T-helper 1 cell (primary cell): ENCODE measurements at regions not wholly inside any gene's neighbourhood (a gene's known extent, or its start where the extent isn't known, plus 50 kb on each side); places are given as distances from the start of the nearest gene placed in this dataset.

Experiments
- DNase-seq, 5 donors: peaks; one replicate each; pipeline ENCODE4 v3.0.0-alpha.2; 2012 to 2020

- DNase-seq, result no peak
Observed at GRCh38 chr7:85565276-85565675, 378.4 kb upstream of the SEMA3D start.

GRCh38 chr7:85564861-85565260 lies 378.0 kb upstream of the SEMA3D start:
- no peak for DNase-seq

GRCh38 chr7:85561706-85562105 lies 374.9 kb upstream of the SEMA3D start:
- DNase-seq, result no peak

- DNase-seq, result peak in 1 of 5 donors; percentile 12
Observed at GRCh38 chr7:85554236-85555178, 367.7 kb upstream of the SEMA3D start.

GRCh38 chr7:85535974-85536729 lies 349.3 kb upstream of the SEMA3D start:
- DNase-seq, result no peak

GRCh38 chr7:85529831-85530230 lies 343.0 kb upstream of the SEMA3D start:
- DNase-seq, result no peak

GRCh38 chr7:85529201-85529600 lies 342.3 kb upstream of the SEMA3D start:
- DNase-seq, result no peak

GRCh38 chr7:85528581-85528980 lies 341.7 kb upstream of the SEMA3D start:
- DNase-seq, result no peak

GRCh38 chr7:85525676-85526075 lies 338.8 kb upstream of the SEMA3D start:
- no peak for DNase-seq

- DNase-seq, result no peak
Observed at GRCh38 chr7:85522070-85522469, 335.2 kb upstream of the SEMA3D start.

- no peak for DNase-seq
Observed at GRCh38 chr7:85521108-85521694, 334.3 kb upstream of the SEMA3D start.

- no peak for DNase-seq
Observed at GRCh38 chr7:85520175-85520574, 333.3 kb upstream of the SEMA3D start.

- no peak for DNase-seq
Observed at GRCh38 chr7:85516675-85517074, 329.8 kb upstream of the SEMA3D start.

GRCh38 chr7:85512790-85513189 lies 325.9 kb upstream of the SEMA3D start:
- DNase-seq, result no peak

GRCh38 chr7:85510287-85510686 lies 323.4 kb upstream of the SEMA3D start:
- no peak for DNase-seq

GRCh38 chr7:85509476-85509875 lies 322.6 kb upstream of the SEMA3D start:
- no peak for DNase-seq

GRCh38 chr7:85508642-85509410 lies 322.0 kb upstream of the SEMA3D start:
- DNase-seq, result no peak

GRCh38 chr7:85498031-85498430 lies 311.2 kb upstream of the SEMA3D start:
- no peak for DNase-seq

- no peak for DNase-seq
Observed at GRCh38 chr7:85489498-85489897, 302.6 kb upstream of the SEMA3D start.

- no peak for DNase-seq
Observed at GRCh38 chr7:85488406-85488805, 301.6 kb upstream of the SEMA3D start.

GRCh38 chr7:85483177-85483576 lies 296.3 kb upstream of the SEMA3D start:
- DNase-seq, result no peak

- DNase-seq, result no peak
Observed at GRCh38 chr7:85480666-85481065, 293.8 kb upstream of the SEMA3D start.
